ENCODE measurements at regions not wholly inside any gene's neighbourhood (a gene's known extent, or its start where the extent isn't known, plus 50 kb on each side); places are given as distances from the start of the nearest gene placed in this dataset.

DNA sequence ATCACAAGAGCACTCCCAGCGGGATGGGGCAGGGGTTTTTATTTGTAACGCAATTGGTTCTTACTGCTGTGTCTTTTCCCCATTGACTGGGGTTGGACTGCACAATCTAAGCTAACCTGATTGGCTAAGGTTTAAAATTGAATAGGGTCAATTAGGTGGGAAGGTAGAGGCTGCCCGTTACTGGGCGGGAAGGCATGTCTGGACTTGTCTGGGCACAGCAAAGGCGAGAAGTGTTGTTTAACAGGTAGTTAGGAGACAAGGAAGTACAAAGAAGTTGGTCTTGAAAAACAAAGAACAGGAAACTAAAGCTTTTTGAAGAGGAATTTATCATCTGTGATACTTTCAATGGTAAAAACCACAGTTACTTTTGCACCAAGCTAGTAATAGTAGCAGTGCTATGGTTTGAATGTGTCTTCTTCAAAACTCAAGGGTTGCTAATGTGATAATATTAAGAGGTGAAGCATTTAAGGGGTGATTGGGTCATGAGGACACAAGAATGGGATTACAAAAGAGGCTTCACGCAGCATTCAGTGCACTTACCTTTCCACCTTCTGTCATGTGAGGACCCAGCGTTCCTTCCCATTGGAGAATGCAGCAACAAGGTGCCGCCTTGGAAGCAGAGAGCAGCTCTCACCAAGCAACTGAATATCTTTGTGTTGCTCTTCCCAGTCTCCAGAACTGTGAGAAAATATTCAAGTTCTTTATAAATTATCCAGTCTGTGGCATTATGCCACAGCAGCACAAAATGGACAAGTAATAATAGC lies 875.5 kb upstream of the SORCS1 start:
- TF ChIP-seq EZH2 (IDR thresholded peaks at IDR 0.05; ENCODE audit: low read length, unreplicated experiment) (no peak), EZH2phosphoT487 (IDR thresholded peaks at IDR 0.05; ENCODE audit: borderline replicate concordance, low read length) (no peak)
- TF ChIP-seq, protein P1, sequence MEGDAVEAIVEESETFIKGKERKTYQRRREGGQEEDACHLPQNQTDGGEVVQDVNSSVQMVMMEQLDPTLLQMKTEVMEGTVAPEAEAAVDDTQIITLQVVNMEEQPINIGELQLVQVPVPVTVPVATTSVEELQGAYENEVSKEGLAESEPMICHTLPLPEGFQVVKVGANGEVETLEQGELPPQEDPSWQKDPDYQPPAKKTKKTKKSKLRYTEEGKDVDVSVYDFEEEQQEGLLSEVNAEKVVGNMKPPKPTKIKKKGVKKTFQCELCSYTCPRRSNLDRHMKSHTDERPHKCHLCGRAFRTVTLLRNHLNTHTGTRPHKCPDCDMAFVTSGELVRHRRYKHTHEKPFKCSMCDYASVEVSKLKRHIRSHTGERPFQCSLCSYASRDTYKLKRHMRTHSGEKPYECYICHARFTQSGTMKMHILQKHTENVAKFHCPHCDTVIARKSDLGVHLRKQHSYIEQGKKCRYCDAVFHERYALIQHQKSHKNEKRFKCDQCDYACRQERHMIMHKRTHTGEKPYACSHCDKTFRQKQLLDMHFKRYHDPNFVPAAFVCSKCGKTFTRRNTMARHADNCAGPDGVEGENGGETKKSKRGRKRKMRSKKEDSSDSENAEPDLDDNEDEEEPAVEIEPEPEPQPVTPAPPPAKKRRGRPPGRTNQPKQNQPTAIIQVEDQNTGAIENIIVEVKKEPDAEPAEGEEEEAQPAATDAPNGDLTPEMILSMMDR (conservative IDR thresholded peaks at IDR 0.05; ENCODE audit: low read depth, low read length), result no peak
